ENCODE measurements at regions not wholly inside any gene's neighbourhood (a gene's known extent, or its start where the extent isn't known, plus 50 kb on each side); places are given as distances from the start of the nearest gene placed in this dataset.
"Not testable (repeated sequence)": the region's sequence is repeated elsewhere in the genome, so short reads cannot be mapped to it uniquely, and the experiment has no call there.

DNA sequence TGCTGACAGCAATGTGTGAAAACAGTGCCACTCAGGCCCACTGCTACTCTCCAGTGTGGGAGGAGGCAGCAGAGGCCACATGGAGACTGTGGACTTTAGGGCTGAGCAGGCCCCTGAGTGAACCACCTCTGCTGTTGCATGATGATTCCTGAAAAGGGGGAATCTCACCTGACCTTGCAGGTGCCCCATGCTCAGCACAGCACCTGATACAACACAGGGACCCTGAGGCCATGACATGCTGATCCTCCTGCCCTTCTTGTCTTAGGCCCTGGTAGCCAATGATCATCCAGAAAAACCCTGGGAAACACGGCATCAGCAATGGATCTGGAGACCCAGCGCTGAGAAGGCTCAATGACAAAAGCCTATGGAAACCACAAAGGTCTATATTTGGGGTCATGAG, 446.8 kb upstream of the MYT1L start:
- Histone ChIP-seq H3K27ac (no peak overlapping the region), H3K9me3 (no peaks in the 10 kb centered on the region), H3K36me3 (no peaks in the 10 kb centered on the region), H3K27me3 (no peaks in the 10 kb centered on the region), H3K4me1 (ENCODE audit: insufficient read depth) (no peaks in the 10 kb centered on the region), H3K4me3 (no peak overlapping the region)
- no peak for DNase-seq
- TF ChIP-seq EP300 (IDR thresholded peaks at IDR 0.05): no peak
- TF ChIP-seq POLR2A (IDR thresholded peaks at IDR 0.05): no peak
- TF ChIP-seq, protein P1, sequence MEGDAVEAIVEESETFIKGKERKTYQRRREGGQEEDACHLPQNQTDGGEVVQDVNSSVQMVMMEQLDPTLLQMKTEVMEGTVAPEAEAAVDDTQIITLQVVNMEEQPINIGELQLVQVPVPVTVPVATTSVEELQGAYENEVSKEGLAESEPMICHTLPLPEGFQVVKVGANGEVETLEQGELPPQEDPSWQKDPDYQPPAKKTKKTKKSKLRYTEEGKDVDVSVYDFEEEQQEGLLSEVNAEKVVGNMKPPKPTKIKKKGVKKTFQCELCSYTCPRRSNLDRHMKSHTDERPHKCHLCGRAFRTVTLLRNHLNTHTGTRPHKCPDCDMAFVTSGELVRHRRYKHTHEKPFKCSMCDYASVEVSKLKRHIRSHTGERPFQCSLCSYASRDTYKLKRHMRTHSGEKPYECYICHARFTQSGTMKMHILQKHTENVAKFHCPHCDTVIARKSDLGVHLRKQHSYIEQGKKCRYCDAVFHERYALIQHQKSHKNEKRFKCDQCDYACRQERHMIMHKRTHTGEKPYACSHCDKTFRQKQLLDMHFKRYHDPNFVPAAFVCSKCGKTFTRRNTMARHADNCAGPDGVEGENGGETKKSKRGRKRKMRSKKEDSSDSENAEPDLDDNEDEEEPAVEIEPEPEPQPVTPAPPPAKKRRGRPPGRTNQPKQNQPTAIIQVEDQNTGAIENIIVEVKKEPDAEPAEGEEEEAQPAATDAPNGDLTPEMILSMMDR (IDR thresholded peaks at IDR 0.05): no peak
- WGBS, 3 donors: 92 to 95% (median 93%) methylated on average over 2 of the region's 2 CpGs
- intact Hi-C loops (cut with DNase I): no loop called here

DNA sequence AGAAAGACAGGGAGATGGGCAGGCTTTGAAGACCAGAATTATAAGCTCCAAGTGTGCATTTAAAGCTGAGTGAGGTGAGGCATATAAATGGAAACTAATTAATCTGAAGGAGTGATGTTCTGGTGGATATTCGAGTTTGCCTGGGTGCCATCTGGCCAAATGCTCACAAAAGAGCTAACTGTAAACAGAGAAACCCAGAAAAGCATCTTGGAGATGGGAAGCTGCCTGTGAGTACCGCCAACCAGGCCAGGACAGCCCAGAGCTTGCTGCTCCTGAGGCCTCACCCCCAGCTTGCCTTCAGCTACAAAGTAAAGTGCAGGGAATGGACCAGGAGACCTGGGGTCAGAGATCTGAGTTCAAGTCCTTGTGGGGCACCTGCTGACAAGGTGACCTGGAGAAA, 446.1 kb upstream of the MYT1L start:
- WGBS, 3 donors: 59 to 68% (median 62%) methylated on average over 2 of the region's 2 CpGs
- intact Hi-C loops (cut with DNase I): no loop called here
- no peak overlapping the region for H3K27ac ChIP-seq
- no peaks in the 10 kb centered on the region for H3K36me3 ChIP-seq
- H3K9me3 ChIP-seq: no peaks in the 10 kb centered on the region
- H3K4me3 ChIP-seq: no peak overlapping the region
- H3K4me1 ChIP-seq (ENCODE audit: insufficient read depth): no peaks in the 10 kb centered on the region
- no peaks in the 10 kb centered on the region for H3K27me3 ChIP-seq
- DNase-seq: no peak
- TF ChIP-seq, protein P1 (IDR thresholded peaks at IDR 0.05): no peak
- TF ChIP-seq POLR2A (IDR thresholded peaks at IDR 0.05) (no peak), EP300 (IDR thresholded peaks at IDR 0.05) (no peak)

DNA sequence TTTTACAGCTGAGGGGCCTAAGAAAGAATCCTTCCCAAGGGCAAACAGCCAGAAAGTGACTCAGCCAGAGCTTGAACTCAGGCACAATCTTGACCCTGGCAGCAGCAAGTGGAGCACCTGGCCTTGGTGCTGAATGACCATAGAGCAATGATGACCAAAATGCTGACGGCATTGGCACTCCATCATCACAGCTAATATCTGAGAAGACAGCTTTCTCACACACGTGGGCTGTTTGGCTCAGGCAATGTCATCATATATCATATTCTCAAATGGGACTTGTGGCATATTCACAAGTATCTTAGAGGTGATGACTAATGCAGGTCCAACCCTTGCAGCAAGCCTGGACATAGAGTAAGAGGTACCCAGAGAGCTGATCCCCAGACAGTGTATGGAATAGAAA, 443.9 kb upstream of the MYT1L start:
- WGBS, 3 donors: 14 to 20% (median 18%) methylated on average over 2 of the region's 2 CpGs
- Histone ChIP-seq H3K9me3 (no peaks in the 10 kb centered on the region), H3K4me3 (no peak overlapping the region), H3K4me1 (ENCODE audit: insufficient read depth) (no peaks in the 10 kb centered on the region), H3K27ac (no peak overlapping the region), H3K36me3 (no peaks in the 10 kb centered on the region), H3K27me3 (no peaks in the 10 kb centered on the region)
- intact Hi-C loops (cut with DNase I): no loop called here
- no peak for DNase-seq
- TF ChIP-seq, protein P1 (IDR thresholded peaks at IDR 0.05): no peak
- TF ChIP-seq EP300 (IDR thresholded peaks at IDR 0.05) (no peak), POLR2A (IDR thresholded peaks at IDR 0.05) (no peak)

DNA sequence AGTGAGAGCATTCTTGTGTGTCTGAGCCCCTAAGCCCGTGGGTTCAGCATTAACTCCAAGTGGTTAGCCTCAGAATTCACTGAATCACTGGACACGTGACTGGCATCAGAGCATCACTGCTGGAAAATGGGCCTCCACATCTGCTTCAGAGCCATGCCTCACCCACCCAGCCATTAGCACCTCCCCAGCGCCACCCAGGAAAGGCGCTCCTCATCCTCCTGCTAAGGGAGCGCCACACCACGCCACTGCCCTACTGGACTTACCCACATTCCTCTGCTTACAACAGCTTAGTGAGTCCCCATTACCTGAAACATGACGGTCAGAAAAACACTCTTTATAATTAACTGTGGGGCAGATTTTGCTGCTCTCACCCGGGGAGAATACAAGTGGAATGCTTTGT, 442.6 kb upstream of the MYT1L start:
- no peak overlapping the region for H3K27ac ChIP-seq
- no peaks in the 10 kb centered on the region for H3K36me3 ChIP-seq
- TF ChIP-seq, protein P1 (IDR thresholded peaks at IDR 0.05): no peak
- TF ChIP-seq EP300 (IDR thresholded peaks at IDR 0.05) (no peak), POLR2A (IDR thresholded peaks at IDR 0.05) (no peak)
- no peak for DNase-seq
- H3K27me3 ChIP-seq: no peaks in the 10 kb centered on the region
- no peaks in the 10 kb centered on the region for H3K9me3 ChIP-seq
- WGBS, 3 donors: 84 to 93% (median 86%) methylated on average over 8 of the region's 8 CpGs
- no peaks in the 10 kb centered on the region for H3K4me1 ChIP-seq (ENCODE audit: insufficient read depth)
- intact Hi-C loops (cut with DNase I): no loop called here
- no peak overlapping the region for H3K4me3 ChIP-seq

DNA sequence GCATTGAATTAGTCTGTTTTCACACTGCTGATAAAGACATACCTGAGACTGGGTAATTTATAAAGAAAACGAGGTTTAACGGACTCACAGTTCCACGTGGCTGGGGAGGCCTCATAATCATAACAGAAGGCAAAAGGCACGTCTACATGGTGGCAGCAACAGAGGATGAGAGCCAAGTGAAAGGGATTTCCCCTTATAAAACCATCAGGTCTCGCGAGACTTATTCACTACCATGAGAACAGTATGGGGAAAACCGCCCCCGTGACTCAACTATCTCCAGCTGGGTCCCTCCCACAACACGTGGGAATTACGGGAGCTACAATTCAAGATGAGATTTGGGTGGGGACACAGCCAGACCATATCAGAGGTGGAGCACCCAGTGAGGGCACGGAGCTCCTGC, 442.0 kb upstream of the MYT1L start:
- H3K27me3 ChIP-seq; DNase-seq; H3K9me3 ChIP-seq; H3K4me1 ChIP-seq (ENCODE audit: insufficient read depth); H3K36me3 ChIP-seq; H3K27ac ChIP-seq; intact Hi-C loops (cut with DNase I); H3K4me3 ChIP-seq: not testable (repeated sequence)
- WGBS, 3 donors: 65 to 81% (median 79%) methylated on average over 11 of the region's 11 CpGs
